K562 (cell line): ENCODE measurements at regions not wholly inside any gene's neighbourhood (a gene's known extent, or its start where the extent isn't known, plus 50 kb on each side); places are given as distances from the start of the nearest gene placed in this dataset.

ENCODE experiments used
- MXI1 ChIP-seq: IDR thresholded peaks from 2 replicates; pipeline ENCODE4 v1.6.1; 2011; ENCODE audit warnings: low read depth, mild to moderate bottlenecking, improper control_type of control experiment, low read length
- ZNF224 ChIP-seq: sonication (generic); formaldehyde crosslinking; IDR thresholded peaks from 2 replicates; pipeline ENCODE4 v1.8.0; 2022; ENCODE audit warnings: mild to moderate bottlenecking, missing genetic modification reagents
- TF ChIP-seq, protein P1 (sequence below): fragments of 250-450 bp; sonication (Bioruptor Pico); IDR thresholded peaks from 2 replicates; pipeline ENCODE4 v1.5.0; 2021; ENCODE audit warnings: mild to moderate bottlenecking, borderline replicate concordance

DNA sequence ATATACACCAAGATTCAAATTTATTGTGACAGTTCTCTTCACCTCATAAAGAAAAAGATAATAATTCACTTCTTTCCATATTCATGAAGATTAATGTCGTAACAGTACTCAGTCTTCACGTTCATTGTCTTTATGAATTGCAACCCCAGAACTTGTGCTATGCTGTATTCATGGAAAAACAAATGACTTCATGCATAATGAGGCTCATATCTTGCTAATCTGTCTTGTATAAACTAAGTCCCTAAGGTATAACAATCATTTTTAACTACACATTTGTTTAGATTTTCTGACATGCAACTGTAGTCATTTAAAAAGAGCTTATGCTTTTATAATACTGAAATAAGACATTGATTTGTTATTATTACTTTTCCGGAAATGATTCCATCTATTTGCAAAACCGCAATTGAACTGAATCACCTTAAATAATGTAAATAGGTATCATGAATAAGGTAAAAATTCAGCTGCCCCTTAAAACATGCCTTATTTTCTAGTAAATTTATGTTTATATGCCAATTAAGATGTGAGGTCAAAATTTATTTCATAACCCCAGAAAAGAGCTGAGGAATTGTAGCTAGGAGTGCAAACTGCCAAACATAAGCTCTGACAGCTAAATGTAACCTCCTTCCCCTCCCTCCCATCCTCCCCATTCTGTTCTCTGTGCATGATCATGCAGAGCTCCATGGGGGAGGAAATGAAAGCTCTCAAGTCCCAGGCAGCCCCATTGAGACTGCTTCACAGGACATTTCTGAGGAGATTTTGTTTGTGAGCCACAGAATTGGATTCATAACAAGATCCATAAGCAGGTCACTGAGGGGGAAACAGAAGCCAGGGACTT is 301.6 kb downstream of the ATP23 start:
- TF ChIP-seq MXI1 (no peak), ZNF224 (no peak)
- TF ChIP-seq, protein P1, sequence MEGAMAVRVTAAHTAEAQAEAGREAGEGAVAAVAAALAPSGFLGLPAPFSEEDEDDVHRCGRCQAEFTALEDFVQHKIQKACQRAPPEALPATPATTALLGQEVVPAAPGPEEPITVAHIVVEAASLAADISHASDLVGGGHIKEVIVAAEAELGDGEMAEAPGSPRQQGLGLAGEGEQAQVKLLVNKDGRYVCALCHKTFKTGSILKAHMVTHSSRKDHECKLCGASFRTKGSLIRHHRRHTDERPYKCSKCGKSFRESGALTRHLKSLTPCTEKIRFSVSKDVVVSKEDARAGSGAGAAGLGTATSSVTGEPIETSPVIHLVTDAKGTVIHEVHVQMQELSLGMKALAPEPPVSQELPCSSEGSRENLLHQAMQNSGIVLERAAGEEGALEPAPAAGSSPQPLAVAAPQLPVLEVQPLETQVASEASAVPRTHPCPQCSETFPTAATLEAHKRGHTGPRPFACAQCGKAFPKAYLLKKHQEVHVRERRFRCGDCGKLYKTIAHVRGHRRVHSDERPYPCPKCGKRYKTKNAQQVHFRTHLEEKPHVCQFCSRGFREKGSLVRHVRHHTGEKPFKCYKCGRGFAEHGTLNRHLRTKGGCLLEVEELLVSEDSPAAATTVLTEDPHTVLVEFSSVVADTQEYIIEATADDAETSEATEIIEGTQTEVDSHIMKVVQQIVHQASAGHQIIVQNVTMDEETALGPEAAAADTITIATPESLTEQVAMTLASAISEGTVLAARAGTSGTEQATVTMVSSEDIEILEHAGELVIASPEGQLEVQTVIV (CRISPR knock-in tag), result no peak
